ENCODE measurements at regions not wholly inside any gene's neighbourhood (a gene's known extent, or its start where the extent isn't known, plus 50 kb on each side); places are given as distances from the start of the nearest gene placed in this dataset.

GRCh38 chr1:118828038-118828437, 160.1 kb downstream of the TBX15 start:
- H3K4me3 ChIP-seq (ENCODE audit: low read depth, low read length) = no peak overlapping the region
- DNase-seq (ENCODE audit: low read depth) = no peak
- no peak for TF ChIP-seq CTCF (IDR thresholded peaks at IDR 0.05; ENCODE audit: low read depth, low read length, missing control alignments)

- no peak for DNase-seq (ENCODE audit: low read depth)
- TF ChIP-seq CTCF (IDR thresholded peaks at IDR 0.05; ENCODE audit: low read depth, low read length, missing control alignments) = no peak
- H3K4me3 ChIP-seq (ENCODE audit: low read depth, low read length) = no peak overlapping the region
Measured at GRCh38 chr1:118827636-118828035, 160.5 kb downstream of the TBX15 start.

GRCh38 chr1:118827207-118827606, 160.9 kb downstream of the TBX15 start:
- no peak for DNase-seq (ENCODE audit: low read depth)
- no peak for TF ChIP-seq CTCF (IDR thresholded peaks at IDR 0.05; ENCODE audit: low read depth, low read length, missing control alignments)
- no peak overlapping the region for H3K4me3 ChIP-seq (ENCODE audit: low read depth, low read length)

GRCh38 chr1:118826669-118827068, 161.5 kb downstream of the TBX15 start:
- no peak overlapping the region for H3K4me3 ChIP-seq (ENCODE audit: low read depth, low read length)
- no peak for DNase-seq (ENCODE audit: low read depth)
- no peak for TF ChIP-seq CTCF (IDR thresholded peaks at IDR 0.05; ENCODE audit: low read depth, low read length, missing control alignments)

GRCh38 chr1:118825619-118826018, 162.5 kb downstream of the TBX15 start:
- no peak for DNase-seq (ENCODE audit: low read depth)
- H3K4me3 ChIP-seq (ENCODE audit: low read depth, low read length) = no peak overlapping the region
- TF ChIP-seq CTCF (IDR thresholded peaks at IDR 0.05; ENCODE audit: low read depth, low read length, missing control alignments) = no peak

GRCh38 chr1:118821801-118822200, 166.3 kb downstream of the TBX15 start:
- TF ChIP-seq CTCF (IDR thresholded peaks at IDR 0.05; ENCODE audit: low read depth, low read length, missing control alignments) = no peak
- H3K4me3 ChIP-seq (ENCODE audit: low read depth, low read length) = no peak overlapping the region
- DNase-seq (ENCODE audit: low read depth) = no peak

- TF ChIP-seq CTCF (IDR thresholded peaks at IDR 0.05; ENCODE audit: low read depth, low read length, missing control alignments) = no peak
- DNase-seq (ENCODE audit: low read depth) = no peak
- H3K4me3 ChIP-seq (ENCODE audit: low read depth, low read length) = no peak overlapping the region
Measured at GRCh38 chr1:118820864-118821263, 167.3 kb downstream of the TBX15 start.

Measured in GM12864 (cell line).